ENCODE measurements at regions not wholly inside any gene's neighbourhood (a gene's known extent, or its start where the extent isn't known, plus 50 kb on each side); places are given as distances from the start of the nearest gene placed in this dataset.
"Not testable (repeated sequence)": the region's sequence is repeated elsewhere in the genome, so short reads cannot be mapped to it uniquely, and the experiment has no call there.

DNA sequence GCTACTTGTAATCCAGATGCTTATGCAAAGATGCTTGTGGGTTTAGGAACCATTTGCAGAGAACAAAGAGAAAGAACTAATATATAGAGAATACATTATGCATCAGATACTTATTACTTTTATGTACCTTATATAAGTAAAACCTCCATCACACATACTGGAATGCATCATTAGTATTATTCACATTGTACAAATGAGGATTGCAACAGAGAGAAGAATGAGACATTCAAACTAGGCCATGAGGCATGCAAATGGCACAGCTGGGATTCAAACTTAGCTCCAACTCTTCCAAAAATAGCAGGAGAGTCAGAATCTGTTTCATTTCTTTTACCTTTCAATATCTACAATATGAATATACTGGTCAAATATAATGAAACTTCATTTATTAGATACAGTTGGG, 1001.4 kb upstream of the ADAMTS5 start:
- TF ChIP-seq, protein P1, sequence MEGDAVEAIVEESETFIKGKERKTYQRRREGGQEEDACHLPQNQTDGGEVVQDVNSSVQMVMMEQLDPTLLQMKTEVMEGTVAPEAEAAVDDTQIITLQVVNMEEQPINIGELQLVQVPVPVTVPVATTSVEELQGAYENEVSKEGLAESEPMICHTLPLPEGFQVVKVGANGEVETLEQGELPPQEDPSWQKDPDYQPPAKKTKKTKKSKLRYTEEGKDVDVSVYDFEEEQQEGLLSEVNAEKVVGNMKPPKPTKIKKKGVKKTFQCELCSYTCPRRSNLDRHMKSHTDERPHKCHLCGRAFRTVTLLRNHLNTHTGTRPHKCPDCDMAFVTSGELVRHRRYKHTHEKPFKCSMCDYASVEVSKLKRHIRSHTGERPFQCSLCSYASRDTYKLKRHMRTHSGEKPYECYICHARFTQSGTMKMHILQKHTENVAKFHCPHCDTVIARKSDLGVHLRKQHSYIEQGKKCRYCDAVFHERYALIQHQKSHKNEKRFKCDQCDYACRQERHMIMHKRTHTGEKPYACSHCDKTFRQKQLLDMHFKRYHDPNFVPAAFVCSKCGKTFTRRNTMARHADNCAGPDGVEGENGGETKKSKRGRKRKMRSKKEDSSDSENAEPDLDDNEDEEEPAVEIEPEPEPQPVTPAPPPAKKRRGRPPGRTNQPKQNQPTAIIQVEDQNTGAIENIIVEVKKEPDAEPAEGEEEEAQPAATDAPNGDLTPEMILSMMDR (IDR thresholded peaks at IDR 0.05): not testable (repeated sequence)
- TF ChIP-seq POLR2A (IDR thresholded peaks at IDR 0.05): not testable (repeated sequence)
